ENCODE measurements at regions not wholly inside any gene's neighbourhood (a gene's known extent, or its start where the extent isn't known, plus 50 kb on each side); places are given as distances from the start of the nearest gene placed in this dataset.

GRCh38 chr20:21933526-21933925 is 228.1 kb downstream of the PAX1 start:
- Histone ChIP-seq H3K36me3 (ENCODE audit: insufficient read depth in 1 of 2, low read depth in 1 of 2) (no peaks in the 10 kb centered on the region), H3K27me3 (ENCODE audit: insufficient read depth in 3 of 3, low read length in 2 of 3) (no peaks in the 10 kb centered on the region), H3K4me1 (no peaks in the 10 kb centered on the region), H3K9me3 (no peaks in the 10 kb centered on the region), H3K4me3 (no peak overlapping the region), H3K27ac (no peak overlapping the region)
- no peak for TF ChIP-seq CTCF (IDR thresholded peaks at IDR 0.05)
- DNase-seq (no peak), ATAC-seq (no peak)
- 90 to 96% (median 92%) methylated on average over 3 of the region's 3 CpGs for WGBS, 3 donors
- intact Hi-C loops (cut with DNase I) = no loop called here

- TF ChIP-seq CTCF (IDR thresholded peaks at IDR 0.05) = no peak
- no peak overlapping the region for H3K27ac ChIP-seq
- H3K4me1 ChIP-seq = no peaks in the 10 kb centered on the region
- 31 to 35% (median 33%) methylated on average over 5 of the region's 5 CpGs for WGBS, 3 donors
- H3K36me3 ChIP-seq (ENCODE audit: insufficient read depth in 1 of 2, low read depth in 1 of 2) = no peaks in the 10 kb centered on the region
- ATAC-seq = no peak
- H3K4me3 ChIP-seq = no peak overlapping the region
- intact Hi-C loops (cut with DNase I) = no loop called here
- H3K27me3 ChIP-seq (ENCODE audit: insufficient read depth in 3 of 3, low read length in 2 of 3) = peaks cover 0 to 5% (median 0%) of the 10 kb centered on the region in 3 donors
- H3K9me3 ChIP-seq = peaks cover 10% of the 10 kb centered on the region
- DNase-seq = no peak
Measured at GRCh38 chr20:21921251-21921650, 215.8 kb downstream of the PAX1 start.

GRCh38 chr20:21920211-21920610 is 214.7 kb downstream of the PAX1 start:
- Histone ChIP-seq H3K36me3 (ENCODE audit: insufficient read depth in 1 of 2, low read depth in 1 of 2) (no peaks in the 10 kb centered on the region), H3K27ac (no peak overlapping the region), H3K9me3 (peaks cover 10% of the 10 kb centered on the region), H3K27me3 (ENCODE audit: insufficient read depth in 3 of 3, low read length in 2 of 3) (peaks cover 0 to 5% (median 0%) of the 10 kb centered on the region in 3 donors), H3K4me3 (no peak overlapping the region), H3K4me1 (no peaks in the 10 kb centered on the region)
- ATAC-seq = no peak
- intact Hi-C loops (cut with DNase I) = no loop called here
- no peak for DNase-seq
- 56 to 71% (median 68%) methylated on average over 3 of the region's 3 CpGs for WGBS, 3 donors
- TF ChIP-seq CTCF (IDR thresholded peaks at IDR 0.05) = no peak

- H3K4me3 ChIP-seq = no peak overlapping the region
- no peak for TF ChIP-seq CTCF (IDR thresholded peaks at IDR 0.05)
- H3K9me3 ChIP-seq = peaks cover 10% of the 10 kb centered on the region
- intact Hi-C loops (cut with DNase I) = no loop called here
- no peak overlapping the region for H3K27ac ChIP-seq
- WGBS, 3 donors = 55 to 72% (median 56%) methylated on average over 7 of the region's 7 CpGs
- H3K36me3 ChIP-seq (ENCODE audit: insufficient read depth in 1 of 2, low read depth in 1 of 2) = no peaks in the 10 kb centered on the region
- DNase-seq (no peak), ATAC-seq (no peak)
- H3K27me3 ChIP-seq (ENCODE audit: insufficient read depth in 3 of 3, low read length in 2 of 3) = peaks cover 0 to 5% (median 0%) of the 10 kb centered on the region in 3 donors
- H3K4me1 ChIP-seq = no peaks in the 10 kb centered on the region
Measured at GRCh38 chr20:21918398-21918797, 212.9 kb downstream of the PAX1 start.

GRCh38 chr20:21902391-21902790 is 196.9 kb downstream of the PAX1 start:
- H3K4me3 ChIP-seq = no peak overlapping the region
- no peaks in the 10 kb centered on the region for H3K27me3 ChIP-seq (ENCODE audit: insufficient read depth in 3 of 3, low read length in 2 of 3)
- TF ChIP-seq CTCF (IDR thresholded peaks at IDR 0.05) = no peak
- 83 to 84% (median 84%) methylated on average over 3 of the region's 3 CpGs for WGBS, 3 donors
- no peaks in the 10 kb centered on the region for H3K4me1 ChIP-seq
- H3K36me3 ChIP-seq (ENCODE audit: insufficient read depth in 1 of 2, low read depth in 1 of 2) = no peaks in the 10 kb centered on the region
- H3K9me3 ChIP-seq = no peaks in the 10 kb centered on the region
- DNase-seq (no peak), ATAC-seq (no peak)
- H3K27ac ChIP-seq = no peak overlapping the region
- intact Hi-C loops (cut with DNase I) = no loop called here
